K562 (cell line): ENCODE measurements at regions not wholly inside any gene's neighbourhood (a gene's known extent, or its start where the extent isn't known, plus 50 kb on each side); places are given as distances from the start of the nearest gene placed in this dataset.

Source experiments
- ATAC-seq: fragments of 200-7000 bp; cut with Tn5 transposase; 3 replicates; pipeline ENCODE4 v1.9.1; 2020; ENCODE audit warnings: moderate library complexity
- BruUV-seq: library from RNA; stranded (reverse); fragments of 400-500 nt; replicated peaks from 2 replicates; lab custom pipeline; 2021; lab: Mats Ljungman, UMichigan
- CTCF ChIA-PET: fragments of 300-600 bp; formaldehyde crosslinking; extraction: SDS; loops from one replicate; lab custom pipeline; 2021; ENCODE audit warnings: low intra/inter-chr PET ratio; lab: Yijun Ruan, JAX
- POLR2A ChIA-PET: fragments of 300-600, 350-650 bp; sonication (Branson Sonifier 250); formaldehyde crosslinking; extraction: SDS; loops from one replicate; lab custom pipeline; 2021; ENCODE audit warnings: antibody characterized with exemption, inconsistent platforms; lab: Yijun Ruan, JAX
- DNase-seq, 4 experiments: peaks; one replicate each; pipeline versions ENCODE4 v3.0.0 to v3.0.0-alpha.2; 2011 to 2018; ENCODE audit warnings: low spot score in 3 of 4, mixed read lengths in 3 of 4; ENCODE audit errors: extremely low read depth in 1 of 4
- FAIRE-seq: peaks from 2 replicates; lab custom pipeline; 2011; peaks lifted over from hg19 to GRCh38; lab: Jason Lieb, UNC
- H2AFZ ChIP-seq: 2 replicates; pipeline ENCODE4 v1.6.0; 2011; ENCODE audit warnings: low read depth, low read length, control low read depth, inconsistent platforms
- H3K27ac ChIP-seq: fragments of 200-600 bp; 3 replicates; pipeline ENCODE4 v1.8.0; 2011; ENCODE audit warnings: low read depth, mild to moderate bottlenecking, control low read depth, inconsistent platforms, low read length, moderate library complexity, mixed read lengths; ENCODE audit errors: extremely low read depth
- H3K27me3 ChIP-seq, 2 experiments: fragments of 300-600 bp in 1 of 2; 2 replicates in 1 of 2; 3 replicates in 1 of 2; pipeline versions ENCODE4 v1.6.0 to v1.8.0; 2011; ENCODE audit warnings: inconsistent platforms in 2 of 2, low read length in 2 of 2, mild to moderate bottlenecking in 1 of 2, mixed read lengths in 1 of 2, moderate library complexity in 1 of 2; ENCODE audit not compliant: control insufficient read depth in 2 of 2, insufficient read depth in 2 of 2
- H3K36me3 ChIP-seq: fragments of 300-600 bp; 3 replicates; pipeline ENCODE4 v1.8.0; 2011; ENCODE audit warnings: mild to moderate bottlenecking, low read length, inconsistent platforms; ENCODE audit not compliant: control insufficient read depth, insufficient read depth
- H3K4me1 ChIP-seq, 2 experiments: fragments of 200-600 bp in 1 of 2; replicated peaks in 1 of 2; 2 replicates in 1 of 2; 3 replicates in 1 of 2; pipeline versions ENCODE4 v1.5.1 to v1.8.0; 2011; ENCODE audit warnings: inconsistent platforms in 2 of 2, low read length in 2 of 2, mild to moderate bottlenecking in 1 of 2, mixed read lengths in 1 of 2, moderate library complexity in 1 of 2; ENCODE audit not compliant: control insufficient read depth in 2 of 2, insufficient read depth in 2 of 2
- H3K4me2 ChIP-seq: 2 replicates; pipeline ENCODE4 v1.6.1; 2011; ENCODE audit warnings: low read length, control low read depth, inconsistent platforms, mixed read lengths; ENCODE audit not compliant: insufficient read depth
- H3K4me3 ChIP-seq: fragments of 200-600 bp; sonication (generic), shearing (Covaris generic); 2 replicates; pipeline ENCODE4 v1.5.1; 2016; ENCODE audit warnings: control low read depth, inconsistent platforms
- H3K79me2 ChIP-seq: fragments of 200-600 bp; 3 replicates; pipeline ENCODE4 v1.8.0; 2011; ENCODE audit warnings: low read length, inconsistent platforms; ENCODE audit not compliant: control insufficient read depth, insufficient read depth
- H3K9ac ChIP-seq, 2 experiments: 2 replicates each; pipeline versions ENCODE4 v1.6.0 to v1.6.1; 2011; ENCODE audit warnings: low read depth in 2 of 2, low read length in 2 of 2, control low read depth in 1 of 2, inconsistent platforms in 1 of 2, mild to moderate bottlenecking in 1 of 2, mixed read lengths in 1 of 2; ENCODE audit not compliant: insufficient read depth in 1 of 2
- H3K9me1 ChIP-seq: one replicate; pipeline ENCODE4 v1.6.0; 2011; ENCODE audit warnings: inconsistent platforms, mild to moderate bottlenecking, low read length, moderate library complexity; ENCODE audit not compliant: control insufficient read depth, insufficient read depth
- H3K9me3 ChIP-seq: replicated peaks from 2 replicates; pipeline ENCODE4 v1.5.1; 2011; ENCODE audit warnings: low read depth, low read length, inconsistent platforms; ENCODE audit not compliant: control insufficient read depth, insufficient read depth
- H4K20me1 ChIP-seq: replicated peaks from 2 replicates; pipeline ENCODE4 v1.6.1; 2011; ENCODE audit warnings: low read length, inconsistent platforms, mixed read lengths; ENCODE audit not compliant: control insufficient read depth, insufficient read depth
- CCNT2 ChIP-seq: IDR thresholded peaks from 2 replicates; pipeline ENCODE4 v1.6.1; 2011; ENCODE audit warnings: borderline replicate concordance, low read depth, mild to moderate bottlenecking, moderate library complexity, mixed read lengths, low read length; ENCODE audit not compliant: insufficient read length; ENCODE audit errors: extremely low read depth
- FOSL1 ChIP-seq: fragments of 200-800 bp; sonication (Bioruptor generic); conservative IDR thresholded peaks from 2 replicates; pipeline ENCODE4 v1.6.1; 2016; ENCODE audit warnings: missing genetic modification characterization, missing compliant biosample characterization
- HCFC1 ChIP-seq: IDR thresholded peaks from 2 replicates; pipeline ENCODE4 v1.6.1; 2012; ENCODE audit warnings: low read depth, low read length, improper control_type of control experiment
- PCBP2 ChIP-seq: fragments of 200-400 bp; formaldehyde crosslinking; IDR thresholded peaks from 2 replicates; pipeline ENCODE4 v1.6.1; 2018; ENCODE audit warnings: low read length, low read depth, mild to moderate bottlenecking, moderate library complexity; ENCODE audit not compliant: poor library complexity, severe bottlenecking
- RHOXF2B ChIP-seq: fragments of 250-450 bp; sonication (Bioruptor Pico); conservative IDR thresholded peaks from 2 replicates; pipeline ENCODE4 v1.5.1; 2021
- SMARCA5 ChIP-seq: fragments of 450-650 bp; IDR thresholded peaks from 2 replicates; pipeline ENCODE4 v1.6.1; 2016
- TRIM24 ChIP-seq, 2 experiments: fragments of 450-650 bp; IDR thresholded peaks; 2 replicates each; pipeline ENCODE4 v1.6.1; 2016
- ZBTB7A ChIP-seq: IDR thresholded peaks from 2 replicates; pipeline ENCODE4 v1.6.1; 2011; ENCODE audit warnings: low read depth, mild to moderate bottlenecking, low read length, moderate library complexity, borderline replicate concordance; ENCODE audit not compliant: control insufficient read depth
- ZNF134 ChIP-seq: fragments of 250-450 bp; sonication (Bioruptor Pico); conservative IDR thresholded peaks from 2 replicates; pipeline ENCODE4 v1.4.0; 2020
- ZNF347 ChIP-seq: fragments of 450-650 bp; formaldehyde crosslinking; IDR thresholded peaks from 2 replicates; pipeline ENCODE4 v1.4.0; 2020; ENCODE audit warnings: low read depth, mild to moderate bottlenecking, moderate library complexity
- WGBS: fragments of 100-300 bp; shearing (Covaris generic); methylation state at CpG from one replicate; pipeline ENCODE4 v1.1.6; 2016; ENCODE audit warnings: low coverage, mixed read lengths; ENCODE audit not compliant: insufficient coverage; ENCODE audit errors: missing lambda C conversion rate; 5-methylcytosine and 5-hydroxymethylcytosine counted together
- in situ Hi-C: fragments of 300-500 bp; cut with MboI; formaldehyde crosslinking; loops from 4 replicates; pipeline ENCODE4 v1.15.0; 2018; ENCODE audit warnings: inconsistent platforms, mixed read lengths
- intact Hi-C: fragments of 100-400 bp; cut with micrococcal nuclease; formaldehyde crosslinking; loops from 2 replicates; pipeline ENCODE4 v1.14.2; 2022
- TF ChIP-seq, protein P1 (sequence below): fragments of 150-350 bp; conservative IDR thresholded peaks from 2 replicates; pipeline ENCODE4 v1.6.1; 2014; ENCODE audit warnings: low read length
- TF ChIP-seq, protein P2 (sequence below), 2 experiments: fragments of 250-450 bp in 1 of 2; fragments of 450-650 bp in 1 of 2; sonication (Bioruptor Pico) in 1 of 2; IDR thresholded peaks; 2 replicates each; pipeline versions ENCODE4 v1.6.1 to v1.8.0; 2016 to 2021; ENCODE audit warnings: mild to moderate bottlenecking in 2 of 2, moderate library complexity in 2 of 2, missing compliant biosample characterization in 1 of 2, missing genetic modification characterization in 1 of 2
- TF ChIP-seq, protein P3 (sequence below): fragments of 250-450 bp; sonication (Bioruptor Pico); IDR thresholded peaks from 2 replicates; pipeline ENCODE4 v1.6.1; 2021; ENCODE audit warnings: mild to moderate bottlenecking
- TF ChIP-seq, protein P4 (sequence below): sonication (generic); formaldehyde crosslinking; IDR thresholded peaks from 2 replicates; pipeline ENCODE4 v1.8.1; 2022; ENCODE audit warnings: missing genetic modification reagents
- TF ChIP-seq, protein P5 (sequence below), 2 experiments: fragments of 450-650 bp in 1 of 2; sonication (generic) in 1 of 2; formaldehyde crosslinking in 1 of 2; IDR thresholded peaks in 1 of 2; conservative IDR thresholded peaks in 1 of 2; 2 replicates each; pipeline versions ENCODE4 v1.6.1 to v1.8.1; 2016 to 2023; ENCODE audit warnings: mild to moderate bottlenecking in 2 of 2, moderate library complexity in 2 of 2, inconsistent platforms in 1 of 2, missing genetic modification reagents in 1 of 2

DNA sequence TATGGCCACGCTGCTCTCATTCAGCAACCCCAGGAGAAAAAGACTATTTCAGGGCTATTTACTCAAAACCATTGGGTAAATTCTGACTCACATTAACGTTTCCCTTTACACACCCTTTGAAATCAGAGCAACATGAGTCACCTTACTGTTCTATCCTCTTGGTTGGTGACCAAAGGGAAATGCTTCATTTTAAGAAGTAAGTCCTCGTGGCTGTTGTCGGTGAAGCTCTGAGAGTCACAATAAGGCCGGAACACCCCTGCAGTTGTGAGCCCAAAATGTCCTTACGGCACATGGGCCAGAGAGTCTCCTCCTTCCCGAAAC is 56.3 kb upstream of the SPRY1 start:
- FAIRE-seq (peak; percentile 19), DNase-seq (no peak), ATAC-seq (no peak)
- Histone ChIP-seq H3K9me1 (no peaks in the 10 kb centered on the region), H3K27me3 (no peaks in the 10 kb centered on the region), H3K4me1 (peaks cover 0 to 3% of the 10 kb centered on the region in 2 experiments; a peak in 2 of 5 replicates), H3K27ac (no peak overlapping the region), H3K9me3 (no peaks in the 10 kb centered on the region), H3K79me2 (no peaks in the 10 kb centered on the region), H4K20me1 (no peaks in the 10 kb centered on the region), H3K36me3 (no peaks in the 10 kb centered on the region), H2AFZ (peak overlapping the region; percentile 66), H3K9ac (no peak overlapping the region), H3K4me2 (no peak overlapping the region), H3K4me3 (no peak overlapping the region)
- in situ Hi-C loops, result no loop called here
- WGBS, result 41% methylated on average over 7 of the region's 7 CpGs
- ChIA-PET CTCF (no interaction called here), POLR2A (no interaction called here)
- BruUV-seq, result no TSS peak
- TF ChIP-seq, protein P1, sequence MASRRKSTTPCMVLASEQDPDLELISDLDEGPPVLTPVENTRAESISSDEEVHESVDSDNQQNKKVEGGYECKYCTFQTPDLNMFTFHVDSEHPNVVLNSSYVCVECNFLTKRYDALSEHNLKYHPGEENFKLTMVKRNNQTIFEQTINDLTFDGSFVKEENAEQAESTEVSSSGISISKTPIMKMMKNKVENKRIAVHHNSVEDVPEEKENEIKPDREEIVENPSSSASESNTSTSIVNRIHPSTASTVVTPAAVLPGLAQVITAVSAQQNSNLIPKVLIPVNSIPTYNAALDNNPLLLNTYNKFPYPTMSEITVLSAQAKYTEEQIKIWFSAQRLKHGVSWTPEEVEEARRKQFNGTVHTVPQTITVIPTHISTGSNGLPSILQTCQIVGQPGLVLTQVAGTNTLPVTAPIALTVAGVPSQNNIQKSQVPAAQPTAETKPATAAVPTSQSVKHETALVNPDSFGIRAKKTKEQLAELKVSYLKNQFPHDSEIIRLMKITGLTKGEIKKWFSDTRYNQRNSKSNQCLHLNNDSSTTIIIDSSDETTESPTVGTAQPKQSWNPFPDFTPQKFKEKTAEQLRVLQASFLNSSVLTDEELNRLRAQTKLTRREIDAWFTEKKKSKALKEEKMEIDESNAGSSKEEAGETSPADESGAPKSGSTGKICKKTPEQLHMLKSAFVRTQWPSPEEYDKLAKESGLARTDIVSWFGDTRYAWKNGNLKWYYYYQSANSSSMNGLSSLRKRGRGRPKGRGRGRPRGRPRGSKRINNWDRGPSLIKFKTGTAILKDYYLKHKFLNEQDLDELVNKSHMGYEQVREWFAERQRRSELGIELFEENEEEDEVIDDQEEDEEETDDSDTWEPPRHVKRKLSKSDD, result no peak
- TF ChIP-seq, protein P2, sequence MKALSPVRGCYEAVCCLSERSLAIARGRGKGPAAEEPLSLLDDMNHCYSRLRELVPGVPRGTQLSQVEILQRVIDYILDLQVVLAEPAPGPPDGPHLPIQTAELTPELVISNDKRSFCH (CRISPR knock-in tag; IDR thresholded peaks at IDR 0.05), result no peak
- TF ChIP-seq, protein P2 (tag; IDR thresholded peaks at IDR 0.05), result no peak
- no peak for TF ChIP-seq RHOXF2B (CRISPR knock-in tag)
- TF ChIP-seq ZNF134 (CRISPR knock-in tag), result no peak
- TF ChIP-seq FOSL1, result peak; percentile 65
- TF ChIP-seq ZBTB7A, result no peak
- TF ChIP-seq SMARCA5, result no peak
- no peak for TF ChIP-seq ZNF347 (CRISPR knock-in tag)
- no peak for TF ChIP-seq TRIM24 (IDR thresholded peaks at IDR 0.05)
- TF ChIP-seq, protein P3, sequence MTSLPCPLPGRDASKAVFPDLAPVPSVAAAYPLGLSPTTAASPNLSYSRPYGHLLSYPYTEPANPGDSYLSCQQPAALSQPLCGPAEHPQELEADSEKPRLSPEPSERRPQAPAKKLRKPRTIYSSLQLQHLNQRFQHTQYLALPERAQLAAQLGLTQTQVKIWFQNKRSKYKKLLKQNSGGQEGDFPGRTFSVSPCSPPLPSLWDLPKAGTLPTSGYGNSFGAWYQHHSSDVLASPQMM (CRISPR knock-in tag), result no peak
- TF ChIP-seq, protein P4, sequence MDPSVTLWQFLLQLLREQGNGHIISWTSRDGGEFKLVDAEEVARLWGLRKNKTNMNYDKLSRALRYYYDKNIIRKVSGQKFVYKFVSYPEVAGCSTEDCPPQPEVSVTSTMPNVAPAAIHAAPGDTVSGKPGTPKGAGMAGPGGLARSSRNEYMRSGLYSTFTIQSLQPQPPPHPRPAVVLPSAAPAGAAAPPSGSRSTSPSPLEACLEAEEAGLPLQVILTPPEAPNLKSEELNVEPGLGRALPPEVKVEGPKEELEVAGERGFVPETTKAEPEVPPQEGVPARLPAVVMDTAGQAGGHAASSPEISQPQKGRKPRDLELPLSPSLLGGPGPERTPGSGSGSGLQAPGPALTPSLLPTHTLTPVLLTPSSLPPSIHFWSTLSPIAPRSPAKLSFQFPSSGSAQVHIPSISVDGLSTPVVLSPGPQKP (CRISPR knock-in tag), result no peak
- TF ChIP-seq CCNT2, result no peak
- no peak for TF ChIP-seq HCFC1
- TF ChIP-seq PCBP2, result no peak
- TF ChIP-seq, protein P5, sequence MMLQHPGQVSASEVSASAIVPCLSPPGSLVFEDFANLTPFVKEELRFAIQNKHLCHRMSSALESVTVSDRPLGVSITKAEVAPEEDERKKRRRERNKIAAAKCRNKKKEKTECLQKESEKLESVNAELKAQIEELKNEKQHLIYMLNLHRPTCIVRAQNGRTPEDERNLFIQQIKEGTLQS (IDR thresholded peaks at IDR 0.05), result peak; percentile 46
- TF ChIP-seq, protein P5 (CRISPR knock-in tag; conservative IDR thresholded peaks at IDR 0.05), result no peak
- intact Hi-C loops, result no loop called here
